GM12874 (cell line): ENCODE measurements at regions not wholly inside any gene's neighbourhood (a gene's known extent, or its start where the extent isn't known, plus 50 kb on each side); places are given as distances from the start of the nearest gene placed in this dataset.

ENCODE experiments used
- TF ChIP-seq, protein P1 (sequence below): IDR thresholded peaks from 2 replicates; pipeline ENCODE4 v1.5.1; 2011; ENCODE audit warnings: low read depth, mild to moderate bottlenecking, control low read depth, low read length, moderate library complexity; ENCODE audit not compliant: insufficient read depth

DNA sequence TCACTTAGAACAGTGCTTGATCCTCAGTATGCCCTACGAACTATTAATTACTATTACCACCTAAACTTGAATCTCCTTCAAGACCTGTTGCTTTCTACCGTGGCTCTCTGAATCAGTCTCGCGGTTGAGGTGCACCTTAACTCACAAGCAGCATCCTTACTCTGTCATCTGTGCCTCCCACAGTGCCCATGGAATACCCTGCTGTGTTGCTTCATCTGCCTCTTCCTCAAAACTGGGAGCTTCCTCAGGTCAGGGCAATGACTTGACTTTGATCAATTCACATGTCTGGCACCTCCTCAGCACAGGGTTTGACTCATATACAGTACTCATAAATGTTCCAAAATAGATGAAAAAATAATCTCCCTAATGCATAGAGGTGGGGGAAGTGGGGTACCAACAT lies 305.9 kb downstream of the NUAK1 start:
- TF ChIP-seq, protein P1, sequence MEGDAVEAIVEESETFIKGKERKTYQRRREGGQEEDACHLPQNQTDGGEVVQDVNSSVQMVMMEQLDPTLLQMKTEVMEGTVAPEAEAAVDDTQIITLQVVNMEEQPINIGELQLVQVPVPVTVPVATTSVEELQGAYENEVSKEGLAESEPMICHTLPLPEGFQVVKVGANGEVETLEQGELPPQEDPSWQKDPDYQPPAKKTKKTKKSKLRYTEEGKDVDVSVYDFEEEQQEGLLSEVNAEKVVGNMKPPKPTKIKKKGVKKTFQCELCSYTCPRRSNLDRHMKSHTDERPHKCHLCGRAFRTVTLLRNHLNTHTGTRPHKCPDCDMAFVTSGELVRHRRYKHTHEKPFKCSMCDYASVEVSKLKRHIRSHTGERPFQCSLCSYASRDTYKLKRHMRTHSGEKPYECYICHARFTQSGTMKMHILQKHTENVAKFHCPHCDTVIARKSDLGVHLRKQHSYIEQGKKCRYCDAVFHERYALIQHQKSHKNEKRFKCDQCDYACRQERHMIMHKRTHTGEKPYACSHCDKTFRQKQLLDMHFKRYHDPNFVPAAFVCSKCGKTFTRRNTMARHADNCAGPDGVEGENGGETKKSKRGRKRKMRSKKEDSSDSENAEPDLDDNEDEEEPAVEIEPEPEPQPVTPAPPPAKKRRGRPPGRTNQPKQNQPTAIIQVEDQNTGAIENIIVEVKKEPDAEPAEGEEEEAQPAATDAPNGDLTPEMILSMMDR: no peak

DNA sequence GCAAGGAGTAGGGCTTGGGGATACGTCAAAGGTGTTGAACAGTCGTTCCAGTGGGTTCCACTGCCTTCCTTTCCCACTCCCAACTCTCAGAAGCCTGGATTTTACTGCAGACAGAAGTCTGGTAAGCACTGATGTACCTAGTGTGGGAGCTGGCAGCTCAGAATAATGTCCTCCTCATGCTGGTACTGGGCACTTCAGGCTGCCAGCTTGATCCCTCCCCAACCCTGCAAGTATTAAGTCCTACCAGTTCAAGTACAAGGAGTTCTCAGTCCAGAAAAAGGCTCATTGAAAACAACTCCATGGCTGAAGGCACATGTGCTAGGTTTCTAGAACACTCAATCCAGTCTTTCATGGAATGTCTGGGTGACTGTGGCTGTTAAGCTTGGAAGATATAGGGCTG lies 304.3 kb downstream of the NUAK1 start:
- TF ChIP-seq, protein P1: no peak

DNA sequence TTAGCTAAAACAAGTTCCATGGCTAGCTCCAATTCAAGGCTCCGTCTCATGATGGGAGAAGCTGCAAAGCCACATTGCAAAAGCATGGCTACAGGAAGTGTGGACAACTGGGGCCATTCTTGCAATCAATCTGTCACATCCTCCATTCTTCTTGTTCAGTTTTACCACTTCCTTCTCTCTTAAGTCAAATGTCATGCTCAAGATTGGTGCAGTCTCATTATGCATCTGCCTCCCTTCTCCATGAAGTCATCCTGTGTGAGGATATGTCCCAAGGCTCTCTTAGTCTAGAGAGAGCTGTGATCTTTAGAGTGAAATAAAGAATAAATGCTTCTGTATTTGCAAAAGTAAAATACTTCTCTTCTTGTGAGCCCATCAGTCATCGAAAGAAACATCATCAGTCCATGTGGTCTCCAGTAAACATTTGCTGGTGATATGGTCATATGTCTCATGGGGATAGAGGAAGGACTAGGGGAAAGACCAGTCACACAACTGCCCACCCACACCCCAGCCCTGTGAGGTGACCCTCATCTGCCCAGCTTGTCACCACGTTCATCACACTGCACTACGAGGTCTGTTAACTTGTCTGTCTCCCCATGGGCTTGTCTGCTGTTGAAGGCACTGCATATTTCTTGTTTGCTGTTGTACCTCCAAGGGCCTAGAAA lies 303.0 kb downstream of the NUAK1 start:
- TF ChIP-seq, protein P1: no peak

DNA sequence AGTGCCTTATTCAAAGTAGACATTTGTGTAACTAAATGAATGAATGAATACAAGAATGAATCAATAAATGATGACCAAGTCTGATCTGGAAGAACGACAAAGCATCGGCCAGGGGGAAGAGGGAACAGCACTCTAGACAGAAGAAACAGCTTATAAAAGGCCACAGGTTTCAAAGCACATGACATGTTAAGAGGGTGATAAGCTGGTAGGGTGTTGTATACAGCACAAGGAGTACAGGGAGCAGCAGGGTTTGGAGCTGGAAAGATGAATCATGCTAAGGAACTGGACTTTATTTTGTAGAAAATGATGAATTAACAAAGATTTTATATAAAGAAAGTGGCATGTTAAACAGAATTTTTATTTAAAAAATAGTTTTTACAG lies 302.5 kb downstream of the NUAK1 start:
- TF ChIP-seq, protein P1: no peak

DNA sequence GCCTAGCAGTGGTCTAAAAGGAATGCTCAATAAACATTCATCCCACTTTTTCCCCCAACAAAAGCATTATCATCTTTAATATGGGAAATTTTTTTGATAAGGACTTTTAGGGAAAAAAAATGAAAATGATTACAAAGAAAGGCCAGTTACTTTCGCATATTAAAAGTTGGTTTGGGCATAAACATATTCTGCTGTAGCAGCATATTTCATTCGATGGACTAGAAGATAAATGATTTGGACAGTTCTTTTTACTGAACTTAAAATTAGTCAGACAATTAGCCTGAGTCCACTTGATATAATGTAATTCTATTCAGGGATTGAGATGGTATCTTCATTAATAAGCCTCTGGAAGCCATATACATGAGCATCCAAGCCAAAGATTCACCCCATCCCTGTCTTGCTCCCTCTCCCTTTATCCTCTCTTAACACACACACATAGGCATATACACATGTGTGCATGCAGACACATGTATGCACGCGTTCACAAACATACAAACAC lies 299.1 kb downstream of the NUAK1 start:
- TF ChIP-seq, protein P1: no peak

DNA sequence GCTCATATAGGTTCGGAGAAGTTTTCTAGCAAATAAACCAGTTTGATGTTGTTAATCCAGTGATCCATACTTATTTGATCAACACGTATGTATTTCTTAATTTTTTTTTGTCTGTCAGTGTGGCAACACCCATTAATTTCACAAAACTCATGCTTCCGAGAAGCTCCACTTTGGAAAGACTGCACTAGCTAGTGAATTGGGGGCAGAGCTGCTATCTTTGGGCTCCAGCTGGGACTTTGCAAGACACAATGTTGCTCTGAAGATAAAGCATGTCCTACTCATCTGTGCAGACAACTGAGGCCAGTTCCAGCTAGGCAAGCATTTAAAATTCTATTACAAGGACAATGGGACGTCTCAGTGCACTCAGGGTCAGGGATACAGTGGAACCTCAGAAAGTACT lies 298.4 kb downstream of the NUAK1 start:
- TF ChIP-seq, protein P1: no peak

DNA sequence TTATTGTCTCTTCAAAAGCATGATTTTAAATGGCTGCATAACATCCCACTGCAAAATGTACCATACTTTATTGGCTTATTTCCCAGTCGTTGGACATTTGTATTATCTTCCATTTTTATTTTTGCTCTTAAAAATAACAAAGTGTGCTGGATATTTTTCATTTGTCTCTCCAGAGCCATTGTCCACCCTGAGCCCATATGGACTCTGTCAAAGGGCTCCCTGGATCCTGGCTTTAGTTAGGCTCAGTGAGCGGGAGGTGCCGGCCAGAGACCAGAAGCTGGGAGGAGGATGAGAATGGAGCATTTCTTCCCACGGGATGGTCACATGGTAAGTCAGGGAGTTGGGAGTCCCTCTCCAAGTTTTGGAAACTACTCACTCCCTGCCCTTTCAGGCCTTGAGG lies 296.9 kb downstream of the NUAK1 start:
- TF ChIP-seq, protein P1: no peak
